HEK293 (cell line): ENCODE measurements at regions not wholly inside any gene's neighbourhood (a gene's known extent, or its start where the extent isn't known, plus 50 kb on each side); places are given as distances from the start of the nearest gene placed in this dataset.

Source experiments
- CTCF ChIA-PET: fragments of 350-600 bp; formaldehyde crosslinking; extraction: SDS; loops from one replicate; lab custom pipeline; 2021; ENCODE audit warnings: antibody characterized with exemption; lab: Yijun Ruan, JAX
- POLR2A ChIA-PET: fragments of 300-600 bp; formaldehyde crosslinking; extraction: SDS; loops from one replicate; lab custom pipeline; 2020; ENCODE audit warnings: antibody characterized with exemption, inconsistent platforms; lab: Yijun Ruan, JAX
- H3K27ac ChIP-seq: fragments of 200-500 bp; sonication (Bioruptor generic); 2 replicates; pipeline ENCODE4 v1.5.1; 2014; ENCODE audit warnings: low read depth, low read length, control low read depth, inconsistent platforms; ENCODE audit errors: extremely low read depth
- H3K36me3 ChIP-seq, 2 experiments: fragments of 200-500 bp in 1 of 2; sonication (Bioruptor generic) in 1 of 2; 1 replicate in 1 of 2; 2 replicates in 1 of 2; pipeline ENCODE4 v1.5.1; 2014 to 2017; ENCODE audit warnings: inconsistent platforms in 2 of 2, low read length in 2 of 2; ENCODE audit not compliant: control insufficient read depth in 2 of 2, insufficient read depth in 1 of 2
- H3K4me1 ChIP-seq: fragments of 200-500 bp; sonication (Bioruptor generic); 2 replicates; pipeline ENCODE4 v1.5.1; 2014; ENCODE audit warnings: mild to moderate bottlenecking, low read length, inconsistent platforms; ENCODE audit not compliant: control insufficient read depth, insufficient read depth
- H3K4me3 ChIP-seq: 2 replicates; pipeline ENCODE4 v1.5.1; 2011; ENCODE audit warnings: low read depth, mild to moderate bottlenecking, control low read depth, low read length, moderate library complexity
- H3K9me3 ChIP-seq: fragments of 200-500 bp; sonication (Bioruptor generic); 2 replicates; pipeline ENCODE4 v1.5.1; 2014; ENCODE audit warnings: low read depth, low read length, inconsistent platforms; ENCODE audit not compliant: control insufficient read depth, insufficient read depth
- INSM2 ChIP-seq: fragments of 450-650 bp; formaldehyde crosslinking; IDR thresholded peaks from 2 replicates; pipeline ENCODE4 v1.5.1; 2016; ENCODE audit warnings: missing biosample characterization, missing genetic modification characterization
- PRDM6 ChIP-seq: fragments of 450-650 bp; formaldehyde crosslinking; IDR thresholded peaks from 2 replicates; pipeline ENCODE4 v1.5.1; 2017; ENCODE audit warnings: missing biosample characterization, missing genetic modification characterization
- REST ChIP-seq: fragments of 450-650 bp; formaldehyde crosslinking; IDR thresholded peaks from 2 replicates; pipeline ENCODE4 v1.5.1; 2016; ENCODE audit warnings: missing biosample characterization, missing genetic modification characterization
- SP2 ChIP-seq: fragments of 450-650 bp; formaldehyde crosslinking; IDR thresholded peaks from 2 replicates; pipeline ENCODE4 v1.5.1; 2016; ENCODE audit warnings: missing biosample characterization, missing genetic modification characterization
- YY1 ChIP-seq: fragments of 450-650 bp; formaldehyde crosslinking; IDR thresholded peaks from 2 replicates; pipeline ENCODE4 v1.5.1; 2018; ENCODE audit warnings: missing biosample characterization, missing genetic modification characterization
- ZEB2 ChIP-seq: fragments of 450-650 bp; formaldehyde crosslinking; IDR thresholded peaks from 2 replicates; pipeline ENCODE4 v1.5.1; 2016; ENCODE audit warnings: missing biosample characterization, missing genetic modification characterization
- ZFP37 ChIP-seq: fragments of 450-650 bp; formaldehyde crosslinking; IDR thresholded peaks from 2 replicates; pipeline ENCODE4 v1.5.1; 2016; ENCODE audit warnings: missing biosample characterization, missing genetic modification characterization
- ZNF132 ChIP-seq: fragments of 450-650 bp; formaldehyde crosslinking; IDR thresholded peaks from 2 replicates; pipeline ENCODE4 v1.5.1; 2017; ENCODE audit warnings: missing biosample characterization, missing genetic modification characterization, borderline replicate concordance
- ZNF133 ChIP-seq: fragments of 450-650 bp; formaldehyde crosslinking; IDR thresholded peaks from 2 replicates; pipeline ENCODE4 v1.5.1; 2016; ENCODE audit warnings: missing biosample characterization, missing genetic modification characterization
- ZNF169 ChIP-seq: fragments of 450-650 bp; formaldehyde crosslinking; IDR thresholded peaks from 2 replicates; pipeline ENCODE4 v1.5.1; 2016; ENCODE audit warnings: missing biosample characterization, missing genetic modification characterization
- ZNF214 ChIP-seq: fragments of 450-650 bp; formaldehyde crosslinking; IDR thresholded peaks from 2 replicates; pipeline ENCODE4 v1.5.1; 2017; ENCODE audit warnings: missing biosample characterization, mild to moderate bottlenecking, missing genetic modification characterization, borderline replicate concordance
- ZNF223 ChIP-seq: fragments of 450-650 bp; formaldehyde crosslinking; IDR thresholded peaks from 2 replicates; pipeline ENCODE4 v1.5.1; 2016; ENCODE audit warnings: missing biosample characterization, missing genetic modification characterization
- ZNF335 ChIP-seq: fragments of 450-650 bp; formaldehyde crosslinking; conservative IDR thresholded peaks from 2 replicates; pipeline ENCODE4 v1.5.1; 2016; ENCODE audit warnings: missing biosample characterization, missing genetic modification characterization
- ZNF768 ChIP-seq: fragments of 450-650 bp; formaldehyde crosslinking; IDR thresholded peaks from 2 replicates; pipeline ENCODE4 v1.5.1; 2018; ENCODE audit warnings: missing biosample characterization, mild to moderate bottlenecking, missing genetic modification characterization
- ZSCAN30 ChIP-seq: fragments of 450-650 bp; IDR thresholded peaks from 2 replicates; pipeline ENCODE4 v1.5.1; 2018; ENCODE audit warnings: missing biosample characterization, mild to moderate bottlenecking, missing genetic modification characterization, moderate library complexity
- TF ChIP-seq, protein P1 (sequence below): fragments of 450-650 bp; formaldehyde crosslinking; IDR thresholded peaks from 2 replicates; pipeline ENCODE4 v1.5.1; 2016; ENCODE audit warnings: missing biosample characterization, missing genetic modification characterization
- TF ChIP-seq, protein P2 (sequence below): fragments of 450-650 bp; formaldehyde crosslinking; IDR thresholded peaks from 2 replicates; pipeline ENCODE4 v1.5.1; 2016; ENCODE audit warnings: missing biosample characterization, missing genetic modification characterization
- TF ChIP-seq, protein P3 (sequence below): fragments of 450-650 bp; formaldehyde crosslinking; IDR thresholded peaks from 2 replicates; pipeline ENCODE4 v1.5.1; 2017; ENCODE audit warnings: missing biosample characterization, missing genetic modification characterization
- TF ChIP-seq, protein P4 (sequence below): fragments of 450-650 bp; formaldehyde crosslinking; conservative IDR thresholded peaks from 2 replicates; pipeline ENCODE4 v1.5.1; 2016; ENCODE audit warnings: low read depth, missing biosample characterization, missing genetic modification characterization

DNA sequence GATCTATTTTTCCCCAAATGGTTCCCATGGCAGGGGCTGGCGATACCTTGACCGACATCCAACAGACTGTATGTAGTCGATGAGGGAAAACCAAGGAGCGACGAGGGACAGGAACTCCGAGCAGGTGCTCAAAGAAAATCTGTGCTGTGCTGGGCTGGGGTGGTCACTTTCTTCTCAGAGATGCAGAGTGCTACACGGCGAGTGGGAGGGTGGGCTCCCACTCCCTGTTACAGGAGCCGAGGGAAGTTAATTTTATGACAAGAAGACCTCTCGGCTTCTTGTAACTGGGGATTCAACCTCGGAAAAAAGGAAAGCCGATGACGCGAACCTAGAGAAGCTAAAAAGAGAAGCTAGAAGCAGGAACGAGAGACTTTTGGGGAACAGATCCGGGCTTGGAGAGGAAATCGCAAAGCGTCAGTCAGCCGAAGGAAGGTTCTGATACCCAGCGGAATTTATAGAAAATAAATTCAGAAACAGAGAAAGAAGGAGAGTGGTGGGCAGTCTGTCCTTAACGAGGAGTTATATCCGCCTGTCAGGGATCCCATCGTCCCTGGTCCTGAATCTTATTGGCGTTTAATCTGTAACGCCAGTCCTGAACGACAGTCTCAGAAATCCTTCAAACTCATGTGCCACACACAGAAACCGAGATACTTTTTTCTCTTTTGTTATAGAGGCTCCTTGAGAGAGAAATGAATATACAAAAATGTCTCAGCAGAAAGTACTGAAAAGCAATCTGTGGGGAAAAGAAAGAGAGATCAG lies 84.6 kb upstream of the ZNF322 start:
- peak overlapping the region; percentile 48 for H3K4me3 ChIP-seq
- H3K9me3 ChIP-seq: no peaks in the 10 kb centered on the region
- POLR2A ChIA-PET: interaction anchor here (1.5 kb wide), 1 partner anchor 84 kb away, joined by 5 read pairs; the partner anchor contains the start of gene ZNF322
- H3K4me1 ChIP-seq: no peaks in the 10 kb centered on the region; the same call in 1 of the 2 replicates
- no peaks in the 10 kb centered on the region for H3K36me3 ChIP-seq
- CTCF ChIA-PET: interaction anchor here (0.6 kb wide), 1 partner anchor 149 kb away, joined by 3 read pairs; no protein-coding TSS in a partner anchor
- H3K27ac ChIP-seq: peak overlapping the region; percentile 67
- TF ChIP-seq ZNF223 (tag by site-specific recombination) (no peak), ZNF768 (tag by site-specific recombination) (no peak), SP2 (tag by site-specific recombination) (no peak), YY1 (tag by site-specific recombination) (no peak), ZNF132 (tag by site-specific recombination) (no peak), ZNF133 (tag by site-specific recombination) (no peak), ZEB2 (tag by site-specific recombination) (no peak), PRDM6 (no peak), ZNF335 (peak; percentile 57), ZNF214 (tag by site-specific recombination) (no peak), REST (tag by site-specific recombination) (peak; percentile 67), ZSCAN30 (tag by site-specific recombination) (no peak), INSM2 (tag by site-specific recombination) (no peak), ZNF169 (no peak), ZFP37 (tag by site-specific recombination) (no peak)
- TF ChIP-seq, protein P1, sequence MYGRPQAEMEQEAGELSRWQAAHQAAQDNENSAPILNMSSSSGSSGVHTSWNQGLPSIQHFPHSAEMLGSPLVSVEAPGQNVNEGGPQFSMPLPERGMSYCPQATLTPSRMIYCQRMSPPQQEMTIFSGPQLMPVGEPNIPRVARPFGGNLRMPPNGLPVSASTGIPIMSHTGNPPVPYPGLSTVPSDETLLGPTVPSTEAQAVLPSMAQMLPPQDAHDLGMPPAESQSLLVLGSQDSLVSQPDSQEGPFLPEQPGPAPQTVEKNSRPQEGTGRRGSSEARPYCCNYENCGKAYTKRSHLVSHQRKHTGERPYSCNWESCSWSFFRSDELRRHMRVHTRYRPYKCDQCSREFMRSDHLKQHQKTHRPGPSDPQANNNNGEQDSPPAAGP (tag by site-specific recombination): no peak
- TF ChIP-seq, protein P2, sequence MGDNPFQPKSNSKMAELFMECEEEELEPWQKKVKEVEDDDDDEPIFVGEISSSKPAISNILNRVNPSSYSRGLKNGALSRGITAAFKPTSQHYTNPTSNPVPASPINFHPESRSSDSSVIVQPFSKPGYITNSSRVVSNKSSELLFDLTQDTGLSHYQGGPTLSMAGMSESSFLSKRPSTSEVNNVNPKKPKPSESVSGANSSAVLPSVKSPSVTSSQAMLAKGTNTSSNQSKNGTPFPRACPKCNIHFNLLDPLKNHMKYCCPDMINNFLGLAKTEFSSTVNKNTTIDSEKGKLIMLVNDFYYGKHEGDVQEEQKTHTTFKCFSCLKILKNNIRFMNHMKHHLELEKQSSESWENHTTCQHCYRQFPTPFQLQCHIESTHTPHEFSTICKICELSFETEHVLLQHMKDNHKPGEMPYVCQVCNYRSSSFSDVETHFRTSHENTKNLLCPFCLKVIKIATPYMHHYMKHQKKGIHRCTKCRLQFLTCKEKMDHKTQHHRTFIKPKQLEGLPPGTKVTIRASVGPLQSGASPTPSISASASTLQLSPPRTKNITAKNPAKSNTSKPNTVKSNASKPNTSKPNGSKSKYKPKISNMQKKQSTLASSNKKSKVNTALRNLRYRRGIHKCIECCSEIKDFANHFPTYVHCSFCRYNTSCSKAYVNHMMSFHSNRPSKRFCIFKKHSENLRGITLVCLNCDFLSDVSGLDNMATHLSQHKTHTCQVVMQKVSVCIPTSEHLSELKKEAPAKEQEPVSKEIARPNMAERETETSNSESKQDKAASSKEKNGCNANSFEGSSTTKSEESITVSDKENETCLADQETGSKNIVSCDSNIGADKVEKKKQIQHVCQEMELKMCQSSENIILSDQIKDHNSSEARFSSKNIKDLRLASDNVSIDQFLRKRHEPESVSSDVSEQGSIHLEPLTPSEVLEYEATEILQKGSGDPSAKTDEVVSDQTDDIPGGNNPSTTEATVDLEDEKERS (tag by site-specific recombination): no peak
- TF ChIP-seq, protein P3, sequence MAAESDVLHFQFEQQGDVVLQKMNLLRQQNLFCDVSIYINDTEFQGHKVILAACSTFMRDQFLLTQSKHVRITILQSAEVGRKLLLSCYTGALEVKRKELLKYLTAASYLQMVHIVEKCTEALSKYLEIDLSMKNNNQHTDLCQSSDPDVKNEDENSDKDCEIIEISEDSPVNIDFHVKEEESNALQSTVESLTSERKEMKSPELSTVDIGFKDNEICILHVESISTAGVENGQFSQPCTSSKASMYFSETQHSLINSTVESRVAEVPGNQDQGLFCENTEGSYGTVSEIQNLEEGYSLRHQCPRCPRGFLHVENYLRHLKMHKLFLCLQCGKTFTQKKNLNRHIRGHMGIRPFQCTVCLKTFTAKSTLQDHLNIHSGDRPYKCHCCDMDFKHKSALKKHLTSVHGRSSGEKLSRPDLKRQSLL (tag by site-specific recombination): no peak
- TF ChIP-seq, protein P4, sequence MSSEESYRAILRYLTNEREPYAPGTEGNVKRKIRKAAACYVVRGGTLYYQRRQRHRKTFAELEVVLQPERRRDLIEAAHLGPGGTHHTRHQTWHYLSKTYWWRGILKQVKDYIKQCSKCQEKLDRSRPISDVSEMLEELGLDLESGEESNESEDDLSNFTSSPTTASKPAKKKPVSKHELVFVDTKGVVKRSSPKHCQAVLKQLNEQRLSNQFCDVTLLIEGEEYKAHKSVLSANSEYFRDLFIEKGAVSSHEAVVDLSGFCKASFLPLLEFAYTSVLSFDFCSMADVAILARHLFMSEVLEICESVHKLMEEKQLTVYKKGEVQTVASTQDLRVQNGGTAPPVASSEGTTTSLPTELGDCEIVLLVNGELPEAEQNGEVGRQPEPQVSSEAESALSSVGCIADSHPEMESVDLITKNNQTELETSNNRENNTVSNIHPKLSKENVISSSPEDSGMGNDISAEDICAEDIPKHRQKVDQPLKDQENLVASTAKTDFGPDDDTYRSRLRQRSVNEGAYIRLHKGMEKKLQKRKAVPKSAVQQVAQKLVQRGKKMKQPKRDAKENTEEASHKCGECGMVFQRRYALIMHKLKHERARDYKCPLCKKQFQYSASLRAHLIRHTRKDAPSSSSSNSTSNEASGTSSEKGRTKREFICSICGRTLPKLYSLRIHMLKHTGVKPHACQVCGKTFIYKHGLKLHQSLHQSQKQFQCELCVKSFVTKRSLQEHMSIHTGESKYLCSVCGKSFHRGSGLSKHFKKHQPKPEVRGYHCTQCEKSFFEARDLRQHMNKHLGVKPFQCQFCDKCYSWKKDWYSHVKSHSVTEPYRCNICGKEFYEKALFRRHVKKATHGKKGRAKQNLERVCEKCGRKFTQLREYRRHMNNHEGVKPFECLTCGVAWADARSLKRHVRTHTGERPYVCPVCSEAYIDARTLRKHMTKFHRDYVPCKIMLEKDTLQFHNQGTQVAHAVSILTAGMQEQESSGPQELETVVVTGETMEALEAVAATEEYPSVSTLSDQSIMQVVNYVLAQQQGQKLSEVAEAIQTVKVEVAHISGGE (tag by site-specific recombination): peak; percentile 50
